Neutrophil (primary cell): ENCODE measurements at regions not wholly inside any gene's neighbourhood (a gene's known extent, or its start where the extent isn't known, plus 50 kb on each side); places are given as distances from the start of the nearest gene placed in this dataset.

Experiments
- H3K27ac ChIP-seq: fragments of 200-600 bp; sonication (generic); 2 replicates; pipeline ENCODE4 v1.5.1; 2016; ENCODE audit warnings: mild to moderate bottlenecking, moderate library complexity
- H3K27me3 ChIP-seq: fragments of 200-600 bp; sonication (generic); 2 replicates; pipeline ENCODE4 v1.6.0; 2016; ENCODE audit warnings: mild to moderate bottlenecking
- H3K36me3 ChIP-seq: fragments of 200-600 bp; sonication (generic); 2 replicates; pipeline ENCODE4 v1.5.1; 2017
- H3K4me1 ChIP-seq, 2 experiments: fragments of 200-600 bp in 1 of 2; sonication (generic) in 1 of 2; 1 replicate in 1 of 2; 2 replicates in 1 of 2; pipeline versions ENCODE4 v1.5.1 to v1.6.1; 2013 to 2016; ENCODE audit warnings: low read depth in 1 of 2, low read length in 1 of 2, mild to moderate bottlenecking in 1 of 2, moderate library complexity in 1 of 2; ENCODE audit not compliant: control insufficient read depth in 1 of 2, insufficient read depth in 1 of 2
- H3K4me3 ChIP-seq, 2 experiments: fragments of 200-600 bp in 1 of 2; sonication (generic) in 1 of 2; 1 replicate in 1 of 2; 2 replicates in 1 of 2; pipeline ENCODE4 v1.5.1; 2013 to 2016; ENCODE audit warnings: low read depth in 1 of 2, low read length in 1 of 2, mild to moderate bottlenecking in 1 of 2, moderate library complexity in 1 of 2
- H3K9me3 ChIP-seq: fragments of 200-600 bp; sonication (generic); 2 replicates; pipeline ENCODE4 v1.5.1; 2016
- CTCF ChIP-seq: fragments of 200-600 bp; sonication (generic); IDR thresholded peaks from 2 replicates; pipeline ENCODE4 v1.5.1; 2016; ENCODE audit warnings: antibody characterized with exemption

GRCh38 chr2:16251511-16252225 lies 311.3 kb downstream of the MYCN start:
- Histone ChIP-seq H3K36me3 (no peaks in the 10 kb centered on the region), H3K4me1 (no peaks in the 10 kb centered on the region), H3K27ac (no peak overlapping the region), H3K9me3 (no peaks in the 10 kb centered on the region), H3K27me3 (peaks cover 16% of the 10 kb centered on the region), H3K4me3 (no peak overlapping the region)
- TF ChIP-seq CTCF: no peak

GRCh38 chr2:16250886-16251285 lies 310.5 kb downstream of the MYCN start:
- H3K9me3 ChIP-seq: no peaks in the 10 kb centered on the region
- H3K27ac ChIP-seq: no peak overlapping the region
- no peak overlapping the region for H3K4me3 ChIP-seq
- no peaks in the 10 kb centered on the region for H3K4me1 ChIP-seq
- peaks cover 8% of the 10 kb centered on the region for H3K27me3 ChIP-seq
- TF ChIP-seq CTCF: no peak
- H3K36me3 ChIP-seq: no peaks in the 10 kb centered on the region

GRCh38 chr2:16250466-16250865 lies 310.1 kb downstream of the MYCN start:
- Histone ChIP-seq H3K4me3 (no peak overlapping the region), H3K27me3 (peaks cover 4% of the 10 kb centered on the region), H3K4me1 (no peaks in the 10 kb centered on the region), H3K9me3 (no peaks in the 10 kb centered on the region), H3K36me3 (no peaks in the 10 kb centered on the region), H3K27ac (no peak overlapping the region)
- TF ChIP-seq CTCF: no peak

DNA sequence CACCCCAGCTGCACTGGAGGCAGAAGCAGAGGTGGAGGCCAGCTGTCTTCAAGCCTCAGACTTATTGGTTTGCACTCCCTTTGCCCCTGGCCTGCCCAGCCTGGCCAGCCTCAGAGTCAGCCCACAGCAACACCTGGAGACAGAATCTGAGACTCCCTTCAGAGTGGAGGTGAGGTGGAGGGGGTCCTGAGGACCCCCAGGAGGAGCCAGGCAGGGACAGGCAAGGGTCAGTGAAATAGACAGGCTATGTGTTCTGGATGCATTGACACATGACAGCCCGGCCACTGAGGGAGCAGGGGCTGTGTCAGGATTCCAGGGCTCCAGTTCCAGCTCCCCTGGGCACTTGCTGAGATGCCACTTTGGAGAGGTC lies 309.7 kb downstream of the MYCN start:
- no peaks in the 10 kb centered on the region for H3K27me3 ChIP-seq
- no peaks in the 10 kb centered on the region for H3K4me1 ChIP-seq
- no peak for TF ChIP-seq CTCF
- H3K36me3 ChIP-seq: no peaks in the 10 kb centered on the region
- no peak overlapping the region for H3K4me3 ChIP-seq
- no peaks in the 10 kb centered on the region for H3K9me3 ChIP-seq
- H3K27ac ChIP-seq: no peak overlapping the region

DNA sequence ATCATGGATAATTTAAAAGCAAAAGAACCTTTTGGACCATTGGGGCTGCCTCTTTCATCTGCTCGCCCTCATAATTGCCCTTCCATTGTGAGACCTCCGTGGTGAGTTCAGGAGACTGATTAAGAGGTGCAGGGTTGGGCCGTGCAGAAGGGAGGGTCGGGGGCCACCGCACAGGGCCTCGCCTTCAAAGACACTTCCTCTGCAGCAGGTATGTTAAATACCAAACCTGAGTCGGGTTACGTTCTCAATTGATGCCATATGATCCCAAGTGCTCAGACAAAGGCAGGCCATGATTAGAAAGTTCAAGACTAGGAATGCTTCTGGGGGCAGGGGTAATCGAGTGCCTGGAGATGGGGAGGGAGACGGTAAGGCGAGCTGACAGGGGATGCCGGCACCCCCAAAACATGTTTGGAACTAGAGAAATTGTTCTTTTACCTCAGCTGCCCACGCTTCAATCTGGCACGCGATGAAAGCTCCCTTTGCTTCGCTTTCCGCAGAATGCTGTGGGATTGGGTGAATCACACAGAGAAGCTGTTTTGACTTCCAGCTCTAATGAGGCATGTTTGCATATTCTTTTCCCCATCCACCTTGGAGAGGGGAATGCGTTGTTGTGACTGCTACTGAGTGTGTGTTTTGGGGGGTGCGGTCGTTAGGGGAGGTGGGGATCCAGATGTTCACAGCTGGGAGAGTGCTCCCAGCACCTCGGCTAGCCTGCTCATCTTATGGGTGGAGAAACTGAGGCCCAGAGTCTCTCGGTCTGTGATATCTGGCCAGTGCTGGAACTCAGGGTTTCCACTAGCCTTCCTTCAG lies 309.1 kb downstream of the MYCN start:
- Histone ChIP-seq H3K27ac (no peak overlapping the region), H3K27me3 (no peaks in the 10 kb centered on the region), H3K4me1 (no peaks in the 10 kb centered on the region), H3K4me3 (no peak overlapping the region), H3K36me3 (no peaks in the 10 kb centered on the region), H3K9me3 (no peaks in the 10 kb centered on the region)
- TF ChIP-seq CTCF: no peak
